ENCODE measurements at regions not wholly inside any gene's neighbourhood (a gene's known extent, or its start where the extent isn't known, plus 50 kb on each side); places are given as distances from the start of the nearest gene placed in this dataset.

DNA sequence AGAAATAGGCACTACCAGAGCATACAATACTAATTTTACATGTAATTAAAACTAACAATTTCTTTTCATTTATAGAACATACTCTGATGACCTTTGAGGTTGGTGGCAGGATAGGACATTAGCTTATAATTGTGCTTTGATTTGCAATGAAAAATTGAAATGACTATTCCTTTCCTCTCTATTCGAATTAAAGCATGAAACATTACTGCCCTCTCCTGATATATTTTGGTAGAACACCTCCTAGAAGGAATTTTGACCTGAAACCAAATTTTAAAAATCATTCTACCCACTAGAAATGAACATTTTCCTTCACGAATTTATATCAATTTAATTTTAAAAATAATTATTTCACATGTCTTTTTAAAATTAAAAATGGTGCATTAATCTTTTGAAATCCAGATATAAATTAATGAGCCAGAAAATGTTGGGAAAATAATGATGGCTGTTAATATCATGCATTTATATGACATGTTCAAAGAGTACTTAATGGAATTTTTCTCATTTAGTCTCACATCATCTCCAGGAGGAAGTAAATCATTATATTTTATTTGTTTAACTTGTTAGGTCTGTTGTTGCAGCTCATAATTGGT, 556.3 kb upstream of the ARGLU1 start:
- TF ChIP-seq, protein P1, sequence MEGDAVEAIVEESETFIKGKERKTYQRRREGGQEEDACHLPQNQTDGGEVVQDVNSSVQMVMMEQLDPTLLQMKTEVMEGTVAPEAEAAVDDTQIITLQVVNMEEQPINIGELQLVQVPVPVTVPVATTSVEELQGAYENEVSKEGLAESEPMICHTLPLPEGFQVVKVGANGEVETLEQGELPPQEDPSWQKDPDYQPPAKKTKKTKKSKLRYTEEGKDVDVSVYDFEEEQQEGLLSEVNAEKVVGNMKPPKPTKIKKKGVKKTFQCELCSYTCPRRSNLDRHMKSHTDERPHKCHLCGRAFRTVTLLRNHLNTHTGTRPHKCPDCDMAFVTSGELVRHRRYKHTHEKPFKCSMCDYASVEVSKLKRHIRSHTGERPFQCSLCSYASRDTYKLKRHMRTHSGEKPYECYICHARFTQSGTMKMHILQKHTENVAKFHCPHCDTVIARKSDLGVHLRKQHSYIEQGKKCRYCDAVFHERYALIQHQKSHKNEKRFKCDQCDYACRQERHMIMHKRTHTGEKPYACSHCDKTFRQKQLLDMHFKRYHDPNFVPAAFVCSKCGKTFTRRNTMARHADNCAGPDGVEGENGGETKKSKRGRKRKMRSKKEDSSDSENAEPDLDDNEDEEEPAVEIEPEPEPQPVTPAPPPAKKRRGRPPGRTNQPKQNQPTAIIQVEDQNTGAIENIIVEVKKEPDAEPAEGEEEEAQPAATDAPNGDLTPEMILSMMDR (IDR thresholded peaks at IDR 0.05) = peak; percentile 16 to 52 (median 28)
- no peak for TF ChIP-seq POLR2A (IDR thresholded peaks at IDR 0.05)
